ENCODE measurements at regions not wholly inside any gene's neighbourhood (a gene's known extent, or its start where the extent isn't known, plus 50 kb on each side); places are given as distances from the start of the nearest gene placed in this dataset.

DNA sequence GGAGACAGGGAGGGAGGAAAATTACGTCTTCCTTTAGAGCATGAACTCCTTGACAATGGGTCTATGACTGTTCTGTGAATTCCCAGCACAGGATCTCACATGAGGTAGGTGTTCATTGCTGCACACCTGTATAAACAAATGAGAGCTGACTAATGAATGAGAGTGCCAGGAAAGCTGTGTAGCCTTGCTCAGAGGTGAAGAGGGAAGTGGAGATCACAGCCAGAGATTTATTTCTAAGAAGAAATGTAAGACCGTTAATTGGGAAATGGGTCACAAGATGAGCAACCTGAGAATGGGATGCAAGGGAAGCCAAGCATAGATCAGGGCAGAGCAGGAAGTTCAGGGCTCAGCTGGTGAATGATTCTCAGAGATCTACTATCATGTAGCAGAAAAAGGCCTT lies 295.1 kb downstream of the CDK5RAP2 start:
- no peak overlapping the region for H2BK120ac ChIP-seq (ENCODE audit: low read depth, low read length)
- no peak overlapping the region for H3K18ac ChIP-seq (ENCODE audit: low read length)
- no peak overlapping the region for H3K27ac ChIP-seq (replicated peaks; ENCODE audit: low read length)
- no peaks in the 10 kb centered on the region for H3K36me3 ChIP-seq (replicated peaks in 1 of 2; ENCODE audit: control insufficient read depth in 2 of 2, insufficient read depth in 2 of 2, low read length in 2 of 2)
- H3K4me3 ChIP-seq (ENCODE audit: low read length in 2 of 2) = no peak overlapping the region
- H3K79me1 ChIP-seq (ENCODE audit: low read depth, low read length) = no peaks in the 10 kb centered on the region
- peaks cover 0 to 6% of the 10 kb centered on the region in 2 donors for H3K9me3 ChIP-seq (replicated peaks in 1 of 2; ENCODE audit: control insufficient read depth in 2 of 2, insufficient read depth in 1 of 2, low read depth in 1 of 2, low read length in 2 of 2)
- no peak overlapping the region for H4K91ac ChIP-seq (ENCODE audit: low read depth, low read length, poor library complexity)
- no peak for DNase-seq (ENCODE audit: low spot score)
- no peaks in the 10 kb centered on the region for H3K27me3 ChIP-seq (ENCODE audit: control insufficient read depth in 3 of 3, insufficient read depth in 3 of 3, low read depth in 1 of 3, low read length in 3 of 3)
- H3K23ac ChIP-seq (ENCODE audit: low read depth, low read length, poor library complexity) = no peak overlapping the region
- H3K4me1 ChIP-seq (ENCODE audit: control insufficient read depth in 2 of 2, insufficient read depth in 1 of 2, low read depth in 1 of 2, low read length in 2 of 2) = no peaks in the 10 kb centered on the region
- no peak overlapping the region for H3K9ac ChIP-seq (ENCODE audit: low read depth, low read length, poor library complexity)
- no peak overlapping the region for H4K8ac ChIP-seq (ENCODE audit: low read depth, low read length)
- no peak overlapping the region for H2AFZ ChIP-seq (ENCODE audit: low read length)
- H2BK5ac ChIP-seq (ENCODE audit: low read length) = no peak overlapping the region
- H2BK15ac ChIP-seq (ENCODE audit: low read length) = no peak overlapping the region
- H2AK5ac ChIP-seq (ENCODE audit: low read depth, low read length) = no peak overlapping the region
- no peak overlapping the region for H3K14ac ChIP-seq (ENCODE audit: low read length)
- no peak overlapping the region for H3K4me2 ChIP-seq (ENCODE audit: insufficient read depth, low read length, poor library complexity, severe bottlenecking)
- no CpG with 5 or more reads among the region's 2 CpGs for WGBS, 2 donors (ENCODE audit: extremely low coverage in 2 of 2, insufficient read length in 2 of 2, insufficient replicate concordance in 1 of 2)
- no peak overlapping the region for H3K4ac ChIP-seq (ENCODE audit: low read length)
- no peak overlapping the region for H2BK12ac ChIP-seq (ENCODE audit: low read length)

GRCh38 chr9:120281665-120282064 lies 298.3 kb downstream of the CDK5RAP2 start:
- no peak overlapping the region for H3K23ac ChIP-seq (ENCODE audit: low read depth, low read length, poor library complexity)
- no peak overlapping the region for H2BK12ac ChIP-seq (ENCODE audit: low read length)
- no peak for DNase-seq (ENCODE audit: low spot score)
- H4K91ac ChIP-seq (ENCODE audit: low read depth, low read length, poor library complexity) = no peak overlapping the region
- no peak overlapping the region for H2AK5ac ChIP-seq (ENCODE audit: low read depth, low read length)
- no peaks in the 10 kb centered on the region for H3K36me3 ChIP-seq (replicated peaks in 1 of 2; ENCODE audit: control insufficient read depth in 2 of 2, insufficient read depth in 2 of 2, low read length in 2 of 2)
- H3K79me1 ChIP-seq (ENCODE audit: low read depth, low read length) = no peaks in the 10 kb centered on the region
- H3K14ac ChIP-seq (ENCODE audit: low read length) = no peak overlapping the region
- H3K9ac ChIP-seq (ENCODE audit: low read depth, low read length, poor library complexity) = no peak overlapping the region
- H3K4me1 ChIP-seq (ENCODE audit: control insufficient read depth in 2 of 2, insufficient read depth in 1 of 2, low read depth in 1 of 2, low read length in 2 of 2) = no peaks in the 10 kb centered on the region
- no CpG with 5 or more reads among the region's 2 CpGs for WGBS, 2 donors (ENCODE audit: extremely low coverage in 2 of 2, insufficient read length in 2 of 2, insufficient replicate concordance in 1 of 2)
- no peak overlapping the region for H2AFZ ChIP-seq (ENCODE audit: low read length)
- no peak overlapping the region for H2BK120ac ChIP-seq (ENCODE audit: low read depth, low read length)
- H2BK15ac ChIP-seq (ENCODE audit: low read length) = no peak overlapping the region
- no peak overlapping the region for H4K8ac ChIP-seq (ENCODE audit: low read depth, low read length)
- H3K4me3 ChIP-seq (ENCODE audit: low read length in 2 of 2) = no peak overlapping the region
- no peak overlapping the region for H3K4me2 ChIP-seq (ENCODE audit: insufficient read depth, low read length, poor library complexity, severe bottlenecking)
- H2BK5ac ChIP-seq (ENCODE audit: low read length) = no peak overlapping the region
- H3K4ac ChIP-seq (ENCODE audit: low read length) = no peak overlapping the region
- no peaks in the 10 kb centered on the region for H3K27me3 ChIP-seq (ENCODE audit: control insufficient read depth in 3 of 3, insufficient read depth in 3 of 3, low read depth in 1 of 3, low read length in 3 of 3)
- H3K18ac ChIP-seq (ENCODE audit: low read length) = no peak overlapping the region
- H3K27ac ChIP-seq (replicated peaks; ENCODE audit: low read length) = no peak overlapping the region
- H3K9me3 ChIP-seq (replicated peaks in 1 of 2; ENCODE audit: control insufficient read depth in 2 of 2, insufficient read depth in 1 of 2, low read depth in 1 of 2, low read length in 2 of 2) = peaks cover 0 to 10% of the 10 kb centered on the region in 2 donors

DNA sequence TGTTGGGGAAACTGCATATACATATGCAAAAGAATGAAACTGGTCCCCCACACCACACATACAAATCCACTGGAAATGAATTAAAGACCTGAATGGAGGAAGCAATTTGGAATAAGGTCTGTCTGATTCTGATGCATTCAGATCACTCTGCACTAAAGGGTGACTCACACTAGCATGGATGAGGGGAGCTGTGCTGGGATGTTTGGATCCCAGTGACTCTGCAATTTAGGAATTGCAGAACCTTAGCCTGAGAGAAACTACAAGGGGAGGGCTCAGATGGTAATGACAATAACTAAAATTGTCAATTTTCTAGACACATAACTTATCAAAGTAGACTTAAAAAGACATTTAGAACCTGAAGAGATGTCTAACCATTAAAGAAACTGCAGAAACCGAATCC lies 312.0 kb downstream of the CDK5RAP2 start:
- no CpG with 5 or more reads among the region's 1 CpG for WGBS, 2 donors (ENCODE audit: extremely low coverage in 2 of 2, insufficient read length in 2 of 2, insufficient replicate concordance in 1 of 2)
- Histone ChIP-seq H2BK15ac (ENCODE audit: low read length) (no peak overlapping the region), H3K4me2 (ENCODE audit: insufficient read depth, low read length, poor library complexity, severe bottlenecking) (no peak overlapping the region), H4K8ac (ENCODE audit: low read depth, low read length) (no peak overlapping the region), H2BK120ac (ENCODE audit: low read depth, low read length) (no peak overlapping the region), H3K18ac (ENCODE audit: low read length) (no peak overlapping the region), H2AK5ac (ENCODE audit: low read depth, low read length) (no peak overlapping the region), H3K36me3 (replicated peaks in 1 of 2; ENCODE audit: control insufficient read depth in 2 of 2, insufficient read depth in 2 of 2, low read length in 2 of 2) (no peaks in the 10 kb centered on the region), H3K9me3 (replicated peaks in 1 of 2; ENCODE audit: control insufficient read depth in 2 of 2, insufficient read depth in 1 of 2, low read depth in 1 of 2, low read length in 2 of 2) (no peaks in the 10 kb centered on the region), H3K4ac (ENCODE audit: low read length) (no peak overlapping the region), H3K79me1 (ENCODE audit: low read depth, low read length) (no peaks in the 10 kb centered on the region), H2AFZ (ENCODE audit: low read length) (no peak overlapping the region), H3K27me3 (ENCODE audit: control insufficient read depth in 3 of 3, insufficient read depth in 3 of 3, low read depth in 1 of 3, low read length in 3 of 3) (no peaks in the 10 kb centered on the region), H2BK5ac (ENCODE audit: low read length) (no peak overlapping the region), H2BK12ac (ENCODE audit: low read length) (no peak overlapping the region), H3K4me3 (ENCODE audit: low read length in 2 of 2) (no peak overlapping the region), H3K14ac (ENCODE audit: low read length) (no peak overlapping the region), H4K91ac (ENCODE audit: low read depth, low read length, poor library complexity) (no peak overlapping the region), H3K4me1 (ENCODE audit: control insufficient read depth in 2 of 2, insufficient read depth in 1 of 2, low read depth in 1 of 2, low read length in 2 of 2) (no peaks in the 10 kb centered on the region), H3K27ac (replicated peaks; ENCODE audit: low read length) (no peak overlapping the region), H3K23ac (ENCODE audit: low read depth, low read length, poor library complexity) (no peak overlapping the region), H3K9ac (ENCODE audit: low read depth, low read length, poor library complexity) (no peak overlapping the region)
- DNase-seq (ENCODE audit: low spot score) = no peak

GRCh38 chr9:120265791-120266190 lies 314.2 kb downstream of the CDK5RAP2 start:
- no peak overlapping the region for H4K91ac ChIP-seq (ENCODE audit: low read depth, low read length, poor library complexity)
- no peaks in the 10 kb centered on the region for H3K4me1 ChIP-seq (ENCODE audit: control insufficient read depth in 2 of 2, insufficient read depth in 1 of 2, low read depth in 1 of 2, low read length in 2 of 2)
- WGBS, 2 donors (ENCODE audit: extremely low coverage in 2 of 2, insufficient read length in 2 of 2, insufficient replicate concordance in 1 of 2) = no CpG with 5 or more reads among the region's 6 CpGs
- H3K79me1 ChIP-seq (ENCODE audit: low read depth, low read length) = no peaks in the 10 kb centered on the region
- no peak overlapping the region for H3K4ac ChIP-seq (ENCODE audit: low read length)
- no peak overlapping the region for H2BK120ac ChIP-seq (ENCODE audit: low read depth, low read length)
- no peak overlapping the region for H3K14ac ChIP-seq (ENCODE audit: low read length)
- no peaks in the 10 kb centered on the region for H3K27me3 ChIP-seq (ENCODE audit: control insufficient read depth in 3 of 3, insufficient read depth in 3 of 3, low read depth in 1 of 3, low read length in 3 of 3)
- H3K9me3 ChIP-seq (replicated peaks in 1 of 2; ENCODE audit: control insufficient read depth in 2 of 2, insufficient read depth in 1 of 2, low read depth in 1 of 2, low read length in 2 of 2) = no peaks in the 10 kb centered on the region
- no peak overlapping the region for H2BK12ac ChIP-seq (ENCODE audit: low read length)
- no peak overlapping the region for H3K9ac ChIP-seq (ENCODE audit: low read depth, low read length, poor library complexity)
- H2BK15ac ChIP-seq (ENCODE audit: low read length) = no peak overlapping the region
- no peak overlapping the region for H2AFZ ChIP-seq (ENCODE audit: low read length)
- no peak overlapping the region for H3K4me3 ChIP-seq (ENCODE audit: low read length in 2 of 2)
- no peak overlapping the region for H3K27ac ChIP-seq (replicated peaks; ENCODE audit: low read length)
- H2AK5ac ChIP-seq (ENCODE audit: low read depth, low read length) = no peak overlapping the region
- H4K8ac ChIP-seq (ENCODE audit: low read depth, low read length) = no peak overlapping the region
- no peak overlapping the region for H3K4me2 ChIP-seq (ENCODE audit: insufficient read depth, low read length, poor library complexity, severe bottlenecking)
- no peak overlapping the region for H3K18ac ChIP-seq (ENCODE audit: low read length)
- no peaks in the 10 kb centered on the region for H3K36me3 ChIP-seq (replicated peaks in 1 of 2; ENCODE audit: control insufficient read depth in 2 of 2, insufficient read depth in 2 of 2, low read length in 2 of 2)
- DNase-seq (ENCODE audit: low spot score) = no peak
- no peak overlapping the region for H3K23ac ChIP-seq (ENCODE audit: low read depth, low read length, poor library complexity)
- H2BK5ac ChIP-seq (ENCODE audit: low read length) = no peak overlapping the region

Data from neuronal stem cell (in vitro differentiated cells).